HG03196 (cell line): ENCODE measurements at regions not wholly inside any gene's neighbourhood (a gene's known extent, or its start where the extent isn't known, plus 50 kb on each side); places are given as distances from the start of the nearest gene placed in this dataset.
"Not testable (repeated sequence)": the region's sequence is repeated elsewhere in the genome, so short reads cannot be mapped to it uniquely, and the experiment has no call there.

Experiments
- ATAC-seq: cut with Tn5 transposase; IDR thresholded peaks from one replicate; pipeline ENCODE4 v1.9.1; 2021; ENCODE audit not compliant: unreplicated experiment

- ATAC-seq = not testable (repeated sequence)
Observed at GRCh38 chr18:71294201-71294600, 1005.4 kb downstream of the SOCS6 start.

- no peak for ATAC-seq
Observed at GRCh38 chr18:71293322-71293721, 1004.5 kb downstream of the SOCS6 start.

- ATAC-seq = no peak
Observed at GRCh38 chr18:71287268-71287667, 998.4 kb downstream of the SOCS6 start.

- ATAC-seq = no peak
Observed at GRCh38 chr18:71252351-71252865, 963.6 kb downstream of the SOCS6 start.

DNA sequence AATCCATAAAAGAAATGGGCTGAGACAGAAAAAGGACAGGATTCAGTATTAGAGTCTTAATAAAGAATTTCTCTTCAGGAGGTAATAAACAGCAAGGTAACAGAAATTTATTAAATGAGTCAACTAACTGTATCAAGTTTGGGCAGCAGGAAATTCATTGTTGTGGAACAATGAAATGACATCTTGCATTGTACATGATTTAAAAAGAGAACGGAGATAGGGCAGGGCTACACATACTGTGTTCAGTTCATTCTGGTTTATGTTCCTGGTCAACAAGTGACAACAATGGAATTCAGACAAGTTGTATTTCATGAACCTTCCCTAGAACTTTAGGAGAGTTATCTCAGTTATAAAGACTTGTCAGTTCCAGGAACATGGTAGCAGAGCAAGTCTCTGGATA is 961.3 kb downstream of the SOCS6 start:
- ATAC-seq = no peak

DNA sequence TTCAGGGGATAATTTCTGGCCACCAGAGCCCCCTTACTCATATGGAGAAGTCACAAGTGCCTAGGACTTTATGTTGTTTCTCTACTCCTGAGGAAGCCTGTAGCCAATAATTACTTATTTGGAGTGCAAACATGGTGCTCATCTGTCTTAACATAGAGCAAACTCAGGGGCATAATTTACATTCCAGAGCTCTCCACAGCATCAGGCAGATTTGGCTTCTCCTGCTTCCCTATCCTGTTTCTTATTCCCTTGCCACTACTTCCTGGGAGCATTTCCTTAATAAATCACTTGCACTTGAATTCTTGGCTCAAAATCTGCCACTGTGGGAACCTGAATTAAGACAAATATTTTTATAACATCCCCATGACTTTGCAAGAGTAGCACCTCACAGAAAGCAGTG is 960.9 kb downstream of the SOCS6 start:
- ATAC-seq = no peak

GRCh38 chr18:71242981-71243380 is 954.1 kb downstream of the SOCS6 start:
- ATAC-seq = no peak

GRCh38 chr18:71238974-71239624 is 950.3 kb downstream of the SOCS6 start:
- ATAC-seq = no peak

DNA sequence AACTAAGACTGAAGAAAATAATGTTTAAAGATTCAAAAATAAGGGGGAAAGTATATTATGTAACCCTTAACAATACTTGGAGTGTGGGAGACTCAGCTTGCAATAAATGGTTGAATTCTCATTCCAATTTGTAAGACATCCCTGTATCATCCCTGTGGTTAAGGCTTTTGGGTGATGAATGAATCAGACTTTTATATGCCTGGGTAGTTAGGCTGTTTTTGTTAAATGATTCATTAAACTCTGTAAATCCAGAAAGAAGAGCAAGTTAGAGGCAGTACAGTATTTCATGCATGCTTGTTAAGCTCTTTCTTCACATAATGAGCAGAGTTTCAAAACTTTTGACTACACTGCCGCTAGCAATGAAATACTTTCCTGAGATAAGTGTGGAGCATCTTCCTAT is 948.8 kb downstream of the SOCS6 start:
- no peak for ATAC-seq

GRCh38 chr18:71233177-71233576 is 944.3 kb downstream of the SOCS6 start:
- no peak for ATAC-seq

DNA sequence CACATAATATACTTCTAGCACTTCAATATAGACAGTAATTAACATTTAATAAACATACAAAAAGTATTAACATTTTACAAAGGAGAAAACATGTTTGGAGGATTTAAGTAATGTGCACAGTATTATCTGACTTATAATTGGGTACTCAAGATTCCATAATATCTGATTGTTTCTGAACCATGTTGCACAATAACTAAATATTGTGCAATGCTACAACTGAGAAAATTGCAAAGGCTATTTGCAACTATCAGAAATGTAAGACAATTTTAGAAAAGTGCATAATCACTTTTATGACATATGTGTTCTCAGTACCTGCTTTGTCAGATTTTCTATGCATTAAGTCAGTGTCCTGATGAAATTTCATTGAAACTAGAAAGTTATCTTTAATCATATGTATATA is 934.6 kb downstream of the SOCS6 start:
- no peak for ATAC-seq

DNA sequence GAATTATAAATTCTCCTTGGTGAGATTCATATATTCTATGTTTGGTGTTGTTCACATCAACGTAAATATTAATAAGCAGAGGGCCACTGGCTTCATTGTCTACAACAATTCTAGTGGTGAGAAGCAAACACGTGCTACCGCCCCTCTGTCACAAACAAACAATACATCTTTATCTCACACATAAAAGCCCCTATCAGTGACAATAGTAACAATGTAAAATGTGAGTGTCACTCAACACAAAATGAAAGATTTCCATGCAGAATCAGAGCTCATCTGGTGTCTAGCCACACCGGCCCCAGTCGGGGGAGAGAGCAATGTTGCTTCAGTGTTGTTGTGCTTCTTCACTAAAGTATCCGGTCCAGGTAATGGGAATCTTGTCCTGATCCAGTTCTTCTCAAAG is 932.6 kb downstream of the SOCS6 start:
- ATAC-seq = no peak

DNA sequence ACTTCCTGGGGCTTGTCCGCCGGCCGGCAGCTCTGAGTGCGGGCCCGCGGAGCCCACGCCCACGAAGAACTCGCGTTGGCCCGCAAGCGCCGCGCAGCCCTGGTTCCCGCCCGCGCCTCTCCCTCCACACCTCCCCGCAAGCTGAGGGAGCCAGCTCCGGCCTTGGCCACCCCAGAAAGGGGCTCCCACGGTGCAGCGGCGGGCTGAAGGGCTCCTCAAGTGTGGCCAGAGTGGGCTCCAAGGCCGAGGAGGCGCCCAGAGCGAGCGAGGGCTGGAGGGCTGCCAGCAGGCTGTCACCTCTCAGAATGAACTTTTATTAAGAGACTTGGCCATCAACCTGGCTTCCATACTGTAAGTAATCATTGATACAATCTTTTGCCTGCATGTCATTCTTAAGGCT is 923.9 kb downstream of the SOCS6 start:
- not testable (repeated sequence) for ATAC-seq

- no peak for ATAC-seq
Observed at GRCh38 chr18:71212222-71212621, 923.4 kb downstream of the SOCS6 start.

GRCh38 chr18:71209944-71210343 is 921.1 kb downstream of the SOCS6 start:
- ATAC-seq = no peak

- ATAC-seq = no peak
Observed at GRCh38 chr18:71194438-71194837, 905.6 kb downstream of the SOCS6 start.

- ATAC-seq = no peak
Observed at GRCh38 chr18:71189581-71189980, 900.7 kb downstream of the SOCS6 start.

DNA sequence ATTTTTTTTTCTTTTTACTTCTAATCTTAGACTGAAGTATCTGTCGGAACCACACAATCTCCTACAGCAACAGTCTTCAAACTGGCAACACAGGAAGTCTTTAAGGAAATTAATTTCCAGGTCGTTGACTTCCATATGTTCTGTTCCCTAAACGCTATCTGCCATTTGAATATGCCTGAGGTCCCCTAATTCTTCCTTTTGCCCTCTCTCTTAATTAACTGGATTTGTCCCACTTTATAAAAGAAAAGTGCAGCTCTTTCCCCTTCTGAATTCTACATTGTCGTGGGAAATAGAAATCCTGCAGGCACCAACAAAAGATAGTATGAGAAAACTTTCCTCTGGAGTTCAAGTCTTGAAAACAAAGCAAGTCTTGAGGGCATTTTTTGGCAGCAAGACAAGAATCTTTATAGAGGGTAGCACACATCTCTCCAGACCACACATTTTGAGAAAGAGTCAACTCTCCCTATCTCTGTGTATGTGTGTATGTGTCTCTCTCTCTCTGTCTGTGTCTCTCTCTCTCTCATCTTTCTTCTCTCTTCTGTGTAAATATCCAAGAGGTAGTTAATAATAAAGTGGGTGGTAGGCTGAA is 879.8 kb downstream of the SOCS6 start:
- ATAC-seq = no peak

DNA sequence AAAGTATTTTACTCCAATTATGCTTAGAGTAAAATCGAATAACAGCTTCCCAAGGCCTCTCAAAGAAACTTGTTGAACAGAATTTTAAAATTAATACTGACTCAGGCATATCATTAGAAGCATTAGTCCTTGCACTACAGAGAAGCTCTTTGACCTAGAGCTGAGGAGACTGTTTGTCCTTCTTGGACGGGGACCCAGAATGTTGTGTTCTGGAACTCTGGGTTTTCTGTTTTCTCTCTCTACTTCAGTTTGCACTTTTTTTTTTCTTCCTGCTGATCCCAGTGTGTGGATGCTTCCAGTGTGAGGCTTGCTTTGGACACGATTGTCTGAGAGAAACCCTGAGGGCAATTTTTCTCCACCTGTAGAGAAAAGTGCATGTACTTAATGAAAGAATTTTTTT is 847.6 kb downstream of the SOCS6 start:
- ATAC-seq = no peak

- no peak for ATAC-seq
Observed at GRCh38 chr18:71134122-71134521, 845.3 kb downstream of the SOCS6 start.

- ATAC-seq = no peak
Observed at GRCh38 chr18:71131918-71132317, 843.1 kb downstream of the SOCS6 start.

DNA sequence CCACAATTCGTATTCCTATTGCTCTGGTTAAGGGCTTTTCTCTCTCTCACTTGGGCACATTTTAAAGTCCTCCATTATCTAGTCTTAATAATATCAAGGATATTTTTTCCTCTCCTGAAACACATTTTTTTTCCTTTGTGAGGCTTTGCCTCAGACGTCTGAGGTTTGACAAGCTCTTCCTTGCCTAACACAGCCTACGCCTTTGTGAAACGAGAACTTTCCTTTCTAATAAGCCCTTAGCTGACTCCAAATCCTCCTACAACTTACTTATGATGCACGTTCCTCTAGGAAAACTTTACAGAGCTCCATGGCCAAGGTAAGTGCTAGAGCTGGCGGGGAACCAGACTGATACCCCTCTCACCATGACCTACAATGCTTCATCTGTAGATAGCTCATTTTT is 841.5 kb downstream of the SOCS6 start:
- ATAC-seq = no peak

DNA sequence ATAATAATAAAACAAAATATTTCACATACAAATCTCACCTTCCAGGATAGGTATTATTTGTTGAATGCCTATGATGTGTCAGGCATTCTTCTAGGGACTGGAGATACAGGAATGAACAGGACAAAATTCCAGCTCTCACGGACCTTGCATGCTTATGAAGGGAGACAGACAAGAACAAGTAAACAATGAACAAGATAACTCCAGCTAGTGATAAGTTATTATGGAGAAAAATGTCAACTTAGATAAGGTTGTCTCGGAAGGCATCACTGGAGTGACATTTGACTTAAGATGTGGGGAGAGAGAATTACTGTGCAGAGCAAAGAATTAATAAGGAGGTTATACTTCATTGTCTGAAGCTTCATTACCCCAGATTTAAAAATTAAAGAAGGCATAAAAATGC is 836.7 kb downstream of the SOCS6 start:
- no peak for ATAC-seq
